HL-60 (cell line): ENCODE measurements at regions not wholly inside any gene's neighbourhood (a gene's known extent, or its start where the extent isn't known, plus 50 kb on each side); places are given as distances from the start of the nearest gene placed in this dataset.

Source experiments
- DNase-seq, 2 experiments: peaks; one replicate each; pipeline ENCODE4 v3.0.0-alpha.2; 2010 to 2020; ENCODE audit warnings: low read depth in 1 of 2, low spot score in 1 of 2
- H3K27ac ChIP-seq: fragments of 250-450 bp; sonication (Bioruptor Pico); replicated peaks from 2 replicates; pipeline ENCODE4 v1.5.1; 2020; ENCODE audit warnings: mild to moderate bottlenecking, moderate library complexity
- H3K27me3 ChIP-seq: fragments of 250-450 bp; sonication (Bioruptor Pico); 2 replicates; pipeline ENCODE4 v1.5.1; 2021; ENCODE audit warnings: mild to moderate bottlenecking, moderate library complexity; ENCODE audit not compliant: insufficient read depth, poor library complexity, severe bottlenecking
- H3K4me3 ChIP-seq: replicated peaks from 2 replicates; pipeline ENCODE4 v1.5.1; 2011; ENCODE audit warnings: mild to moderate bottlenecking, control low read depth, low read length; ENCODE audit not compliant: insufficient read depth
- CTCF ChIP-seq: IDR thresholded peaks from one replicate; pipeline ENCODE4 v1.5.1; 2011; ENCODE audit warnings: low read length, control low read depth, inconsistent platforms; ENCODE audit not compliant: insufficient read depth
- GABPA ChIP-seq: IDR thresholded peaks from 2 replicates; pipeline ENCODE4 v1.6.1; 2012; ENCODE audit warnings: low read depth
- POLR2AphosphoS5 ChIP-seq: IDR thresholded peaks from 2 replicates; pipeline ENCODE4 v1.6.1; 2012; ENCODE audit warnings: low read depth
- REST ChIP-seq: IDR thresholded peaks from 2 replicates; pipeline ENCODE4 v1.6.1; 2012; ENCODE audit warnings: low read depth; ENCODE audit not compliant: insufficient replicate concordance
- SPI1 ChIP-seq: IDR thresholded peaks from 2 replicates; pipeline ENCODE4 v1.6.1; 2012; ENCODE audit warnings: low read depth, mild to moderate bottlenecking, borderline replicate concordance

DNA sequence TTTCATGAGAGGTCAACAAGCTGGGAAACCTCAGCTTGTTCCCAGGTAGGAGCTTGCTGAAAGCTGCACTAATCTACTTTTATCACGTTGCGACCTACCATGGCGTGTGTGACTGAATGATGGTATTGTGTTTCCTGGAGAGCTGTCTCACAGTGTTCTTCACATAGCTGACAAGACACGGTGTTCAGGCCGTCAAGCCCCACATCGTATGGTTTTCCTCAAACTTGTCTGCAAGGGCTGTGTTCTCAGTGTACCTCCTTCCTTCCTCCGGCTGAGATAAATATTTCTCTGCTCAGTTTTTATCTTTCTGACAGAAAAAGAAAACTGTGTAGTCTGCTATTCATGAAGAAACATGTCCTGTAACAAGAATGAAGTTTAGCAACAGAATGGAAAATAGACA is 244.8 kb downstream of the DCDC2C start:
- H3K4me3 ChIP-seq, result no peak overlapping the region
- TF ChIP-seq SPI1 (no peak), GABPA (no peak)
- H3K27me3 ChIP-seq, result no peaks in the 10 kb centered on the region
- DNase-seq, result no peak
- no peak overlapping the region for H3K27ac ChIP-seq

- TF ChIP-seq GABPA, result no peak
- TF ChIP-seq SPI1, result no peak
- TF ChIP-seq REST, result no peak
- TF ChIP-seq CTCF, result no peak
- TF ChIP-seq POLR2AphosphoS5, result no peak
- DNase-seq, result no peak
- no peak overlapping the region for H3K4me3 ChIP-seq
- no peaks in the 10 kb centered on the region for H3K27me3 ChIP-seq
- no peak overlapping the region for H3K27ac ChIP-seq
Measured at GRCh38 chr2:3951131-3951954, 248.0 kb downstream of the DCDC2C start.

- no peak for TF ChIP-seq POLR2AphosphoS5
Measured at GRCh38 chr2:3952866-3953516, 249.6 kb downstream of the DCDC2C start.

DNA sequence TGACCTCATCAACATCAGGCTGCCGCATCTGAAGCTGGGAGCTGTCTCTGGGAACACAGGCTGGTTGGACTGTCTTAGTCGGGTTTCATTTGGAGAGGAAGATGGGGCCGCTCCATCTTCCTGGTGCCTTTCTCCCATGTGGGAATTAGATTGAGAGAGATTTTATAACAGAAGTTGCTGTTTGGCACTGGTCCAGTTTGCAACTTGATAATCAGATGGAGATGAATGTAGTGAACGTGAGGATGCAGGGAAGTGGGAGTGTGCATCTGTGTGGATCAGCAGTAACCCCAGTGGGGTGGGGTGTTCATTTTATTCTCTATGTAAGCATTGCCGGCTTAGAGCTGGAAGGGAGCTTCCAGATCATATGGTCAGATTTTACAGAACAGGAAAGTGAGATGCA is 250.9 kb downstream of the DCDC2C start:
- DNase-seq, result no peak
- no peak overlapping the region for H3K4me3 ChIP-seq
- H3K27ac ChIP-seq, result no peak overlapping the region
- no peak for TF ChIP-seq REST
- no peak for TF ChIP-seq SPI1
- TF ChIP-seq GABPA, result no peak
- no peak for TF ChIP-seq CTCF
- H3K27me3 ChIP-seq, result no peaks in the 10 kb centered on the region

More at GRCh38 chr2:3952866-3953516, 249.6 kb downstream of the DCDC2C start:
- Histone ChIP-seq H3K27ac (no peak overlapping the region), H3K27me3 (no peaks in the 10 kb centered on the region), H3K4me3 (no peak overlapping the region)
- DNase-seq, result no peak
